Coronary artery (tissue), 2 donors: ENCODE measurements at regions not wholly inside any gene's neighbourhood (a gene's known extent, or its start where the extent isn't known, plus 50 kb on each side); places are given as distances from the start of the nearest gene placed in this dataset.

Experiments
- DNase-seq: peaks from one replicate; pipeline ENCODE4 v3.0.0-alpha.2; 2017; ENCODE audit warnings: low spot score
- H3K27ac ChIP-seq, 2 donors: fragments of 200-600 bp; sonication (generic); one replicate each; pipeline ENCODE4 v1.5.1; 2016 to 2019
- H3K4me3 ChIP-seq: fragments of 200-600 bp; sonication (generic); 2 replicates; pipeline ENCODE4 v1.5.1; 2016; ENCODE audit warnings: mild to moderate bottlenecking, moderate library complexity
- CTCF ChIP-seq: fragments of 200-600 bp; sonication (generic); IDR thresholded peaks from one replicate; pipeline ENCODE4 v1.5.1; 2019; ENCODE audit warnings: antibody characterized with exemption

GRCh38 chr22:46074771-46075551, 75.4 kb upstream of the PPARA start:
- TF ChIP-seq CTCF = no peak
- Histone ChIP-seq H3K4me3 (peak overlapping the region; percentile 96), H3K27ac (peak overlapping the region; percentile 99 to 100)
- DNase-seq = peak; percentile 72

- H3K4me3 ChIP-seq = peak overlapping the region; percentile 96
- peak overlapping the region; percentile 99 to 100 for H3K27ac ChIP-seq
- TF ChIP-seq CTCF = no peak
- DNase-seq = peak; percentile 75
Measured at GRCh38 chr22:46075764-46076531, 74.4 kb upstream of the PPARA start.

- no peak for TF ChIP-seq CTCF
- DNase-seq = peak; percentile 82
- Histone ChIP-seq H3K4me3 (peak overlapping the region; percentile 96), H3K27ac (peak overlapping the region; percentile 99 to 100)
Measured at GRCh38 chr22:46076651-46077339, 73.5 kb upstream of the PPARA start.

GRCh38 chr22:46077669-46078099, 72.6 kb upstream of the PPARA start:
- peak overlapping the region; percentile 99 to 100 for H3K27ac ChIP-seq
- DNase-seq = peak; percentile 71
- TF ChIP-seq CTCF = no peak
- peak overlapping the region; percentile 96 for H3K4me3 ChIP-seq

- no peak for TF ChIP-seq CTCF
- Histone ChIP-seq H3K4me3 (peak overlapping the region; percentile 96), H3K27ac (peak overlapping the region; percentile 99 to 100)
- peak; percentile 86 for DNase-seq
Measured at GRCh38 chr22:46078241-46079092, 71.9 kb upstream of the PPARA start.

GRCh38 chr22:46079093-46079860, 71.0 kb upstream of the PPARA start:
- peak overlapping the region; percentile 96 for H3K4me3 ChIP-seq
- peak; percentile 76 for DNase-seq

More at GRCh38 chr22:46079093-46079860, 71.0 kb upstream of the PPARA start:
- TF ChIP-seq CTCF = no peak
- H3K27ac ChIP-seq = peak overlapping the region; percentile 99 to 100
